H1 (cell line): ENCODE measurements at regions not wholly inside any gene's neighbourhood (a gene's known extent, or its start where the extent isn't known, plus 50 kb on each side); places are given as distances from the start of the nearest gene placed in this dataset.

ENCODE experiments used
- EGR1 ChIP-seq: IDR thresholded peaks from 2 replicates; pipeline ENCODE4 v1.6.1; 2011; ENCODE audit warnings: low read depth, low read length, borderline replicate concordance
- EZH2 ChIP-seq: fragments of 200-600 bp; sonication (generic); IDR thresholded peaks from 2 replicates; pipeline ENCODE4 v1.7.1; 2012; ENCODE audit warnings: low read depth, mild to moderate bottlenecking, moderate library complexity, low read length, inconsistent platforms; ENCODE audit not compliant: severe bottlenecking
- FOSL1 ChIP-seq: IDR thresholded peaks from 2 replicates; pipeline ENCODE4 v1.6.1; 2011; ENCODE audit warnings: mild to moderate bottlenecking, low read depth, low read length, moderate library complexity; ENCODE audit not compliant: insufficient read depth
- POLR2AphosphoS5 ChIP-seq: IDR thresholded peaks from 2 replicates; pipeline ENCODE4 v1.6.1; 2011; ENCODE audit warnings: low read depth, low read length
- RFX5 ChIP-seq: IDR thresholded peaks from 2 replicates; pipeline ENCODE4 v1.6.1; 2011; ENCODE audit warnings: low read depth, low read length, improper control_type of control experiment, borderline replicate concordance
- SIN3A ChIP-seq, 2 experiments: IDR thresholded peaks in 1 of 2; conservative IDR thresholded peaks in 1 of 2; 2 replicates each; pipeline ENCODE4 v1.6.1; 2011 to 2012; ENCODE audit warnings: low read length in 2 of 2, improper control_type of control experiment in 1 of 2, low read depth in 1 of 2, mild to moderate bottlenecking in 1 of 2
- SUZ12 ChIP-seq: fragments of 200-600 bp; sonication (generic); IDR thresholded peaks from 2 replicates; pipeline ENCODE4 v1.6.1; 2012; ENCODE audit warnings: mild to moderate bottlenecking, inconsistent platforms, low read length, moderate library complexity, mixed read lengths
- TF ChIP-seq, protein P1 (sequence below): IDR thresholded peaks from 2 replicates; pipeline ENCODE4 v1.6.1; 2012; ENCODE audit warnings: inconsistent platforms
- TF ChIP-seq, protein P2 (sequence below), 3 experiments: IDR thresholded peaks; 1 replicate in 2 of 3; 2 replicates in 1 of 3; pipeline versions ENCODE4 v1.5.1 to v1.6.1; 2011; ENCODE audit warnings: low read length in 3 of 3, mild to moderate bottlenecking in 3 of 3, inconsistent platforms in 2 of 3, low read depth in 1 of 3, moderate library complexity in 1 of 3; ENCODE audit not compliant: insufficient read depth in 1 of 3; ENCODE audit errors: control extremely low read depth in 1 of 3

DNA sequence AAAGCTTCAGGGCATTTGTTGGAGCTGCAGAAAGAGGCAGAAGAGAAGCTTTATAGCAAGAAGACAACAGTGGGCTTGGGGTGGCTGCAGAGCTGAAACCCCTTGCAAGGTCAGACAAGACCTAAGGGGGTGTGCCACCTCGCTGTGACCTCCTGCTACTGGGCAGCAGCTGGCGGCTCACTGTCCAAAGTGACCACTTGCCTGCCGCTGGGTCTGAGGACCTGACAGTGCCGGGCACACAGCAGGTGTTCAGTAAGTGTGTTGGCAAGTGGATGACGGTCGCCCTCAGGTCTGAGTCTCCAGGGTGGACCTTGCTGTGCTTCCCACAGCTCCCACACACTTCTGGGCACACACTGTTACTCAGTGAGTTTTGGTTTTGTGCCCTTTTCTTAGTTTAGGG is 336.5 kb downstream of the C16orf95 start:
- TF ChIP-seq SUZ12 (no peak), SIN3A (conservative IDR thresholded peaks at IDR 0.05 in 1 of 2, IDR thresholded peaks at IDR 0.05 in 1 of 2; ENCODE audit: low read depth in 1 of 2, low read length in 2 of 2) (no peak), RFX5 (no peak), FOSL1 (no peak), EGR1 (no peak), POLR2AphosphoS5 (no peak), EZH2 (no peak)
- TF ChIP-seq, protein P1, sequence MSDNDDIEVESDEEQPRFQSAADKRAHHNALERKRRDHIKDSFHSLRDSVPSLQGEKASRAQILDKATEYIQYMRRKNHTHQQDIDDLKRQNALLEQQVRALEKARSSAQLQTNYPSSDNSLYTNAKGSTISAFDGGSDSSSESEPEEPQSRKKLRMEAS: no peak
- TF ChIP-seq, protein P2, sequence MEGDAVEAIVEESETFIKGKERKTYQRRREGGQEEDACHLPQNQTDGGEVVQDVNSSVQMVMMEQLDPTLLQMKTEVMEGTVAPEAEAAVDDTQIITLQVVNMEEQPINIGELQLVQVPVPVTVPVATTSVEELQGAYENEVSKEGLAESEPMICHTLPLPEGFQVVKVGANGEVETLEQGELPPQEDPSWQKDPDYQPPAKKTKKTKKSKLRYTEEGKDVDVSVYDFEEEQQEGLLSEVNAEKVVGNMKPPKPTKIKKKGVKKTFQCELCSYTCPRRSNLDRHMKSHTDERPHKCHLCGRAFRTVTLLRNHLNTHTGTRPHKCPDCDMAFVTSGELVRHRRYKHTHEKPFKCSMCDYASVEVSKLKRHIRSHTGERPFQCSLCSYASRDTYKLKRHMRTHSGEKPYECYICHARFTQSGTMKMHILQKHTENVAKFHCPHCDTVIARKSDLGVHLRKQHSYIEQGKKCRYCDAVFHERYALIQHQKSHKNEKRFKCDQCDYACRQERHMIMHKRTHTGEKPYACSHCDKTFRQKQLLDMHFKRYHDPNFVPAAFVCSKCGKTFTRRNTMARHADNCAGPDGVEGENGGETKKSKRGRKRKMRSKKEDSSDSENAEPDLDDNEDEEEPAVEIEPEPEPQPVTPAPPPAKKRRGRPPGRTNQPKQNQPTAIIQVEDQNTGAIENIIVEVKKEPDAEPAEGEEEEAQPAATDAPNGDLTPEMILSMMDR (IDR thresholded peaks at IDR 0.05; ENCODE audit: control extremely low read depth in 1 of 3, insufficient read depth in 1 of 3, low read depth in 1 of 3, low read length in 3 of 3): no peak
